GM12878 (cell line): ENCODE measurements at regions not wholly inside any gene's neighbourhood (a gene's known extent, or its start where the extent isn't known, plus 50 kb on each side); places are given as distances from the start of the nearest gene placed in this dataset.

Experiments used
- ATAC-seq: fragments of 200-7000 bp; cut with Tn5 transposase; 3 replicates; pipeline ENCODE4 v1.9.1; 2020; ENCODE audit warnings: mild to moderate bottlenecking, moderate library complexity
- BruUV-seq: library from RNA; stranded (reverse); fragments of 400-500 nt; replicated peaks from 2 replicates; lab custom pipeline; 2021; lab: Mats Ljungman, UMichigan
- CTCF ChIA-PET: fragments of 300-600 bp; sonication (Branson Sonifier 250); formaldehyde crosslinking; extraction: SDS; loops from one replicate; lab custom pipeline; 2021; ENCODE audit warnings: inconsistent platforms; lab: Yijun Ruan, JAX
- POLR2A ChIA-PET: fragments of 350-600 bp; formaldehyde crosslinking; extraction: SDS; loops from one replicate; lab custom pipeline; 2021; ENCODE audit warnings: inconsistent platforms; lab: Charles Lee
- RAD21 ChIA-PET: fragments of 300-600 bp; sonication (Branson Sonifier 250); formaldehyde crosslinking; loops from one replicate; lab custom pipeline; 2023; ENCODE audit warnings: antibody characterized with exemption; ENCODE audit not compliant: unreplicated experiment; lab: Charles Lee
- SMC1A ChIA-PET: fragments of 300-600 bp; sonication (Branson Sonifier 250); formaldehyde crosslinking; loops from one replicate; lab custom pipeline; 2023; ENCODE audit not compliant: unreplicated experiment, uncharacterized antibody; lab: Charles Lee
- DNase-seq: peaks from one replicate; pipeline ENCODE4 v3.0.0-alpha.2; 2011; ENCODE audit warnings: low read depth, low spot score
- FAIRE-seq: peaks from 3 replicates; lab custom pipeline; 2011; peaks lifted over from hg19 to GRCh38; lab: Jason Lieb, UNC
- H2AFZ ChIP-seq: 2 replicates; pipeline ENCODE4 v1.6.0; 2011; ENCODE audit warnings: low read depth, low read length, control low read depth; ENCODE audit not compliant: control insufficient read depth
- H3K27ac ChIP-seq: 2 replicates; pipeline ENCODE4 v1.5.1; 2011; ENCODE audit warnings: control low read depth; ENCODE audit not compliant: control insufficient read depth, insufficient read depth
- H3K27me3 ChIP-seq, 2 experiments: replicated peaks in 1 of 2; 2 replicates each; pipeline versions ENCODE4 v1.6.0 to v1.6.1; 2011; ENCODE audit warnings: low read length in 1 of 2; ENCODE audit not compliant: control insufficient read depth in 2 of 2, insufficient read depth in 2 of 2
- H3K36me3 ChIP-seq, 2 experiments: 2 replicates each; pipeline ENCODE4 v1.5.1; 2011; ENCODE audit warnings: low read length in 1 of 2; ENCODE audit not compliant: control insufficient read depth in 2 of 2, insufficient read depth in 2 of 2
- H3K4me1 ChIP-seq: 2 replicates; pipeline ENCODE4 v1.6.1; 2011; ENCODE audit warnings: mild to moderate bottlenecking, low read length, moderate library complexity, mixed read lengths; ENCODE audit not compliant: control insufficient read depth, insufficient read depth
- H3K4me2 ChIP-seq: 2 replicates; pipeline ENCODE4 v1.6.0; 2011; ENCODE audit warnings: control low read depth; ENCODE audit not compliant: control insufficient read depth, insufficient read depth
- H3K4me3 ChIP-seq: fragments of 200-600 bp; sonication (generic); 2 replicates; pipeline ENCODE4 v1.5.1; 2016
- H3K79me2 ChIP-seq: 2 replicates; pipeline ENCODE4 v1.6.0; 2011; ENCODE audit warnings: low read length; ENCODE audit not compliant: control insufficient read depth, insufficient read depth
- H3K9ac ChIP-seq: 2 replicates; pipeline ENCODE4 v1.8.0; 2011; ENCODE audit warnings: low read length, control low read depth, mixed read lengths; ENCODE audit not compliant: control insufficient read depth, insufficient read depth
- H3K9me3 ChIP-seq: replicated peaks from 3 replicates; pipeline ENCODE4 v1.5.1; 2011; ENCODE audit warnings: mild to moderate bottlenecking, low read length; ENCODE audit not compliant: control insufficient read depth, insufficient read depth
- H4K20me1 ChIP-seq: 2 replicates; pipeline ENCODE4 v1.6.0; 2011; ENCODE audit not compliant: control insufficient read depth, insufficient read depth
- ATF7 ChIP-seq: fragments of 450-650 bp; IDR thresholded peaks from 2 replicates; pipeline ENCODE4 v1.6.1; 2016; ENCODE audit warnings: low read depth, mild to moderate bottlenecking
- BACH1 ChIP-seq: fragments of 450-650 bp; IDR thresholded peaks from 2 replicates; pipeline ENCODE4 v1.6.1; 2017; ENCODE audit warnings: mild to moderate bottlenecking, borderline replicate concordance
- BCLAF1 ChIP-seq: fragments of 450-650 bp; IDR thresholded peaks from 2 replicates; pipeline ENCODE4 v1.6.1; 2017; ENCODE audit warnings: antibody characterized with exemption, mild to moderate bottlenecking, moderate library complexity
- BRCA1 ChIP-seq: IDR thresholded peaks from 2 replicates; pipeline ENCODE4 v1.6.1; 2011; ENCODE audit warnings: low read depth, low read length, improper control_type of control experiment
- CHD1 ChIP-seq: IDR thresholded peaks from 2 replicates; pipeline ENCODE4 v1.6.1; 2012; ENCODE audit warnings: low read depth, low read length, improper control_type of control experiment
- EED ChIP-seq: sonication (generic); IDR thresholded peaks from 2 replicates; pipeline ENCODE4 v1.6.1; 2016; ENCODE audit warnings: antibody characterized with exemption, low read depth
- FOXM1 ChIP-seq: IDR thresholded peaks from 2 replicates; pipeline ENCODE4 v1.6.1; 2012; ENCODE audit warnings: low read depth, mild to moderate bottlenecking, inconsistent platforms, low read length, moderate library complexity
- HSF1 ChIP-seq: fragments of 150-350 bp; IDR thresholded peaks from 2 replicates; pipeline ENCODE4 v1.6.1; 2014; ENCODE audit warnings: mild to moderate bottlenecking, low read depth, low read length
- IKZF1 ChIP-seq: fragments of 450-650 bp; conservative IDR thresholded peaks from 2 replicates; pipeline ENCODE4 v1.6.1; 2017; ENCODE audit warnings: antibody characterized with exemption, mild to moderate bottlenecking
- LARP7 ChIP-seq: fragments of 450-650 bp; IDR thresholded peaks from 2 replicates; pipeline ENCODE4 v1.6.1; 2017; ENCODE audit warnings: mild to moderate bottlenecking
- MLLT1 ChIP-seq: fragments of 450-650 bp; IDR thresholded peaks from 2 replicates; pipeline ENCODE4 v1.6.1; 2016; ENCODE audit warnings: mild to moderate bottlenecking
- MXI1 ChIP-seq: fragments of 150-350 bp; IDR thresholded peaks from 2 replicates; pipeline ENCODE4 v1.6.1; 2011; ENCODE audit warnings: low read depth, mild to moderate bottlenecking, inconsistent platforms, low read length, improper control_type of control experiment
- NFIC ChIP-seq: IDR thresholded peaks from 2 replicates; pipeline ENCODE4 v1.6.1; 2012; ENCODE audit warnings: low read depth, mild to moderate bottlenecking, inconsistent platforms, low read length, moderate library complexity
- PAX8 ChIP-seq: fragments of 450-650 bp; IDR thresholded peaks from 2 replicates; pipeline ENCODE4 v1.6.1; 2017; ENCODE audit warnings: mild to moderate bottlenecking, moderate library complexity
- RBBP5 ChIP-seq: fragments of 200-600 bp; sonication (generic); conservative IDR thresholded peaks from 2 replicates; pipeline ENCODE4 v1.6.1; 2016
- SMAD5 ChIP-seq: IDR thresholded peaks from 2 replicates; pipeline ENCODE4 v1.6.1; 2016; ENCODE audit warnings: antibody characterized with exemption, low read depth
- SMC3 ChIP-seq: IDR thresholded peaks from 2 replicates; pipeline ENCODE4 v1.6.1; 2011; ENCODE audit warnings: low read length, improper control_type of control experiment, borderline replicate concordance
- SREBF2 ChIP-seq: IDR thresholded peaks from 2 replicates; pipeline ENCODE4 v1.6.1; 2012; ENCODE audit warnings: mild to moderate bottlenecking, low read length
- ZNF274 ChIP-seq: IDR thresholded peaks from one replicate; pipeline ENCODE4 v1.8.0; 2011; ENCODE audit not compliant: insufficient read length, insufficient read depth
- WGBS: methylation state at CpG from one replicate; pipeline ENCODE4 v1.1.6; 2016; ENCODE audit warnings: low lambda C conversion rate; ENCODE audit not compliant: insufficient replicate concordance, insufficient coverage; ENCODE audit errors: missing lambda C conversion rate; 5-methylcytosine and 5-hydroxymethylcytosine counted together
- in situ Hi-C: fragments of 300-500 bp; cut with MboI; formaldehyde crosslinking; loops from 9 replicates; pipeline ENCODE4 v1.14.3; 2018; ENCODE audit warnings: mixed read lengths
- intact Hi-C: fragments of 100-400 bp; cut with micrococcal nuclease; formaldehyde crosslinking; loops from one replicate; pipeline ENCODE4 v1.14.2; 2022; ENCODE audit not compliant: unreplicated experiment

GRCh38 chr14:62062645-62063044, 300.4 kb downstream of the SNAPC1 start:
- no peaks in the 10 kb centered on the region; a peak in 1 of 4 replicates for H3K27me3 ChIP-seq
- CTCF ChIA-PET = interaction anchor here (1.0 to 1.2 kb wide), 2 partner anchors 27 to 53 kb away, joined by 3 to 5 read pairs; no protein-coding TSS in a partner anchor
- ATAC-seq (peak; percentile 32; the same call in 1 of the 3 replicates), FAIRE-seq (no peak), DNase-seq (no peak)
- H4K20me1 ChIP-seq = no peaks in the 10 kb centered on the region
- no peaks in the 10 kb centered on the region for H3K4me1 ChIP-seq
- H2AFZ ChIP-seq = no peak overlapping the region
- 5% methylated on average over 5 of the region's 5 CpGs for WGBS
- no peak overlapping the region for H3K4me3 ChIP-seq
- H3K4me2 ChIP-seq = no peak overlapping the region
- SMC1A ChIA-PET = interaction anchor here (1.3 to 2.0 kb wide), 3 partner anchors 9 to 31 kb away, joined by 4 to 7 read pairs (median 4); no protein-coding TSS in a partner anchor
- H3K36me3 ChIP-seq = no peaks in the 10 kb centered on the region
- no TSS peak for BruUV-seq
- RAD21 ChIA-PET = no interaction called here
- no peaks in the 10 kb centered on the region for H3K9me3 ChIP-seq
- TF ChIP-seq PAX8 = no peak
- no peak for TF ChIP-seq BCLAF1
- no peak for TF ChIP-seq BACH1
- TF ChIP-seq FOXM1 = no peak
- TF ChIP-seq RBBP5 = no peak
- no peak for TF ChIP-seq ZNF274
- TF ChIP-seq EED = no peak
- no peak for TF ChIP-seq ATF7
- TF ChIP-seq SREBF2 = no peak
- TF ChIP-seq IKZF1 = no peak
- no peak for TF ChIP-seq HSF1
- no peak for TF ChIP-seq BRCA1
- TF ChIP-seq NFIC = no peak
- TF ChIP-seq MXI1 = no peak
- no peak for TF ChIP-seq CHD1
- TF ChIP-seq LARP7 = no peak
- TF ChIP-seq SMAD5 = no peak
- no peak for TF ChIP-seq SMC3
- no peak for TF ChIP-seq MLLT1
- H3K79me2 ChIP-seq = no peaks in the 10 kb centered on the region
- no peak overlapping the region for H3K27ac ChIP-seq
- no peak overlapping the region for H3K9ac ChIP-seq
- in situ Hi-C loops (no loop called here), intact Hi-C loops (no loop called here)
- POLR2A ChIA-PET = no interaction called here
